HepG2 (cell line): ENCODE measurements at regions not wholly inside any gene's neighbourhood (a gene's known extent, or its start where the extent isn't known, plus 50 kb on each side); places are given as distances from the start of the nearest gene placed in this dataset.

Source experiments
- AGO1 ChIP-seq: fragments of 200-400 bp; formaldehyde crosslinking; IDR thresholded peaks from 2 replicates; pipeline ENCODE4 v1.6.1; 2017; ENCODE audit warnings: mild to moderate bottlenecking, low read depth, low read length, moderate library complexity; ENCODE audit not compliant: poor library complexity, severe bottlenecking
- CEBPZ ChIP-seq: IDR thresholded peaks from 2 replicates; pipeline ENCODE4 v1.6.1; 2012; ENCODE audit warnings: low read length, improper control_type of control experiment
- FOXJ3 ChIP-seq: sonication (generic); formaldehyde crosslinking; IDR thresholded peaks from 2 replicates; pipeline ENCODE4 v1.4.0; 2020; ENCODE audit warnings: missing genetic modification reagents, mild to moderate bottlenecking, borderline replicate concordance
- KLF16 ChIP-seq, 2 experiments: sonication (generic) in 1 of 2; formaldehyde crosslinking in 1 of 2; IDR thresholded peaks; 2 replicates each; pipeline versions ENCODE4 v1.6.1 to v1.8.0; 2016 to 2023; ENCODE audit warnings: missing genetic modification reagents in 2 of 2, missing compliant biosample characterization in 1 of 2
- MIER3 ChIP-seq: IDR thresholded peaks from 2 replicates; pipeline ENCODE4 v1.6.1; 2016; ENCODE audit warnings: missing compliant biosample characterization, borderline replicate concordance
- NAIF1 ChIP-seq: sonication (generic); formaldehyde crosslinking; IDR thresholded peaks from 2 replicates; pipeline ENCODE4 v1.5.0; 2020; ENCODE audit warnings: mild to moderate bottlenecking, missing genetic modification reagents, borderline replicate concordance
- NCOA2 ChIP-seq: sonication (generic); formaldehyde crosslinking; IDR thresholded peaks from 2 replicates; pipeline ENCODE4 v1.8.0; 2022; ENCODE audit warnings: inconsistent platforms
- NCOA5 ChIP-seq: sonication (generic); formaldehyde crosslinking; IDR thresholded peaks from 2 replicates; pipeline ENCODE4 v1.4.0; 2020; ENCODE audit warnings: missing genetic modification reagents
- NR2C2 ChIP-seq: sonication (generic); formaldehyde crosslinking; IDR thresholded peaks from 2 replicates; pipeline ENCODE4 v1.4.0; 2020; ENCODE audit warnings: missing genetic modification reagents, mild to moderate bottlenecking, moderate library complexity, borderline replicate concordance
- POGZ ChIP-seq: sonication (generic); formaldehyde crosslinking; IDR thresholded peaks from 2 replicates; pipeline ENCODE4 v1.4.0; 2020; ENCODE audit warnings: mild to moderate bottlenecking, missing genetic modification reagents
- PPARG ChIP-seq: conservative IDR thresholded peaks from 2 replicates; pipeline ENCODE4 v1.6.1; 2016; ENCODE audit warnings: missing biosample characterization, missing genetic modification reagents
- RARA ChIP-seq: IDR thresholded peaks from 2 replicates; pipeline ENCODE4 v1.6.1; 2016; ENCODE audit warnings: missing genetic modification reagents, missing compliant biosample characterization
- RCOR2 ChIP-seq: IDR thresholded peaks from 2 replicates; pipeline ENCODE4 v1.6.1; 2016; ENCODE audit warnings: missing biosample characterization, missing genetic modification reagents
- ZNF230 ChIP-seq: sonication (generic); formaldehyde crosslinking; IDR thresholded peaks from 2 replicates; pipeline ENCODE4 v1.4.0; 2020; ENCODE audit warnings: mild to moderate bottlenecking, missing genetic modification reagents
- ZNF331 ChIP-seq: sonication (generic); formaldehyde crosslinking; IDR thresholded peaks from 2 replicates; pipeline ENCODE4 v1.4.0; 2020; ENCODE audit warnings: missing genetic modification reagents
- ZNF431 ChIP-seq: sonication (generic); formaldehyde crosslinking; IDR thresholded peaks from 2 replicates; pipeline ENCODE4 v1.9.0; 2022; ENCODE audit warnings: missing genetic modification reagents, low read depth, mild to moderate bottlenecking, borderline replicate concordance
- ZNF609 ChIP-seq: sonication (generic); formaldehyde crosslinking; IDR thresholded peaks from 2 replicates; pipeline ENCODE4 v1.4.0; 2020; ENCODE audit warnings: mild to moderate bottlenecking, missing genetic modification reagents, borderline replicate concordance
- TF ChIP-seq, protein P1 (sequence below), 2 experiments: IDR thresholded peaks; 2 replicates each; pipeline ENCODE4 v1.6.1; 2011 to 2012; ENCODE audit warnings: low read length in 2 of 2, borderline replicate concordance in 1 of 2, low read depth in 1 of 2, mild to moderate bottlenecking in 1 of 2, moderate library complexity in 1 of 2

- TF ChIP-seq, protein P1, sequence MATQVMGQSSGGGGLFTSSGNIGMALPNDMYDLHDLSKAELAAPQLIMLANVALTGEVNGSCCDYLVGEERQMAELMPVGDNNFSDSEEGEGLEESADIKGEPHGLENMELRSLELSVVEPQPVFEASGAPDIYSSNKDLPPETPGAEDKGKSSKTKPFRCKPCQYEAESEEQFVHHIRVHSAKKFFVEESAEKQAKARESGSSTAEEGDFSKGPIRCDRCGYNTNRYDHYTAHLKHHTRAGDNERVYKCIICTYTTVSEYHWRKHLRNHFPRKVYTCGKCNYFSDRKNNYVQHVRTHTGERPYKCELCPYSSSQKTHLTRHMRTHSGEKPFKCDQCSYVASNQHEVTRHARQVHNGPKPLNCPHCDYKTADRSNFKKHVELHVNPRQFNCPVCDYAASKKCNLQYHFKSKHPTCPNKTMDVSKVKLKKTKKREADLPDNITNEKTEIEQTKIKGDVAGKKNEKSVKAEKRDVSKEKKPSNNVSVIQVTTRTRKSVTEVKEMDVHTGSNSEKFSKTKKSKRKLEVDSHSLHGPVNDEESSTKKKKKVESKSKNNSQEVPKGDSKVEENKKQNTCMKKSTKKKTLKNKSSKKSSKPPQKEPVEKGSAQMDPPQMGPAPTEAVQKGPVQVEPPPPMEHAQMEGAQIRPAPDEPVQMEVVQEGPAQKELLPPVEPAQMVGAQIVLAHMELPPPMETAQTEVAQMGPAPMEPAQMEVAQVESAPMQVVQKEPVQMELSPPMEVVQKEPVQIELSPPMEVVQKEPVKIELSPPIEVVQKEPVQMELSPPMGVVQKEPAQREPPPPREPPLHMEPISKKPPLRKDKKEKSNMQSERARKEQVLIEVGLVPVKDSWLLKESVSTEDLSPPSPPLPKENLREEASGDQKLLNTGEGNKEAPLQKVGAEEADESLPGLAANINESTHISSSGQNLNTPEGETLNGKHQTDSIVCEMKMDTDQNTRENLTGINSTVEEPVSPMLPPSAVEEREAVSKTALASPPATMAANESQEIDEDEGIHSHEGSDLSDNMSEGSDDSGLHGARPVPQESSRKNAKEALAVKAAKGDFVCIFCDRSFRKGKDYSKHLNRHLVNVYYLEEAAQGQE (IDR thresholded peaks at IDR 0.05; ENCODE audit: borderline replicate concordance in 1 of 2, low read depth in 1 of 2, low read length in 2 of 2), result no peak
- peak; percentile 84 for TF ChIP-seq NR2C2 (CRISPR knock-in tag)
- peak; percentile 36; the same call in 1 of the 2 replicates for TF ChIP-seq ZNF609 (CRISPR knock-in tag)
- no peak for TF ChIP-seq CEBPZ
- peak; percentile 67; the same call in 1 of the 2 replicates for TF ChIP-seq MIER3
- TF ChIP-seq NCOA5 (CRISPR knock-in tag), result no peak
- TF ChIP-seq RARA, result peak; percentile 92
- peak; percentile 82; the same call in 1 of the 2 replicates for TF ChIP-seq PPARG (CRISPR knock-in tag)
- no peak for TF ChIP-seq NAIF1
- TF ChIP-seq ZNF431 (CRISPR knock-in tag), result no peak
- TF ChIP-seq KLF16 (CRISPR knock-in tag; IDR thresholded peaks at IDR 0.05), result 0 out of 4 replicates have a peak, but pooled peaks of 1 of the 2 experiments have one; percentile 28
- TF ChIP-seq FOXJ3 (CRISPR knock-in tag), result peak; percentile 26; the same call in 1 of the 2 replicates
- TF ChIP-seq RCOR2 (CRISPR knock-in tag), result peak; percentile 51; the same call in 1 of the 2 replicates
- peak; percentile 33; the same call in 1 of the 2 replicates for TF ChIP-seq ZNF331 (CRISPR knock-in tag)
- no peak for TF ChIP-seq AGO1
- peak; percentile 73 for TF ChIP-seq NCOA2
- peak; percentile 85 for TF ChIP-seq POGZ
- TF ChIP-seq ZNF230 (CRISPR knock-in tag), result no peak
Observed at GRCh38 chr3:147185781-147186180, 220.6 kb downstream of the ZIC4 start (continued).
